HG02981 (cell line): ENCODE measurements at regions not wholly inside any gene's neighbourhood (a gene's known extent, or its start where the extent isn't known, plus 50 kb on each side); places are given as distances from the start of the nearest gene placed in this dataset.

Experiments
- ATAC-seq: cut with Tn5 transposase; IDR thresholded peaks from one replicate; pipeline ENCODE4 v1.9.1; 2021; ENCODE audit warnings: mild to moderate bottlenecking, moderate library complexity; ENCODE audit not compliant: unreplicated experiment

GRCh38 chr4:10336471-10336870 lies 120.8 kb downstream of the ZNF518B start:
- ATAC-seq: no peak

DNA sequence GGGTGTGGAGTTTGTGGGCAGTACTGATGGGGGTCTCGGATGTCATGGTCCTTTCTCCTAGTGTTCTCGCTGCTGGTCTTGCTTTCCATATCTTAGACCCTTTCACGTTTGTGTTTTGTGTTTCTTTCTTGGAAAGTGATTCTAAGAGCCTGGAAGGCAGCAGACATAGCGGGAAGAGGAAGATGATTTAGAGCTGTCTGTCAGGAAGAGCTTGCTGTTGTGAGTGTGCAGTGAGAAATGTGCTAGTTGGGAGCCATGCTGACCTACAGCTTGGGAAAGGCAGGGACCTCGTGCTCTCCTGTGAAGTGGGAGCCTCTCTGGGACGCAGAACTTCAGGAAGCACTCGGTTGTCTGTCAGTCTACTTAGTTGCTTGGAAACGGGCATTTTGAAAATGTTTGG lies 122.2 kb downstream of the ZNF518B start:
- no peak for ATAC-seq

DNA sequence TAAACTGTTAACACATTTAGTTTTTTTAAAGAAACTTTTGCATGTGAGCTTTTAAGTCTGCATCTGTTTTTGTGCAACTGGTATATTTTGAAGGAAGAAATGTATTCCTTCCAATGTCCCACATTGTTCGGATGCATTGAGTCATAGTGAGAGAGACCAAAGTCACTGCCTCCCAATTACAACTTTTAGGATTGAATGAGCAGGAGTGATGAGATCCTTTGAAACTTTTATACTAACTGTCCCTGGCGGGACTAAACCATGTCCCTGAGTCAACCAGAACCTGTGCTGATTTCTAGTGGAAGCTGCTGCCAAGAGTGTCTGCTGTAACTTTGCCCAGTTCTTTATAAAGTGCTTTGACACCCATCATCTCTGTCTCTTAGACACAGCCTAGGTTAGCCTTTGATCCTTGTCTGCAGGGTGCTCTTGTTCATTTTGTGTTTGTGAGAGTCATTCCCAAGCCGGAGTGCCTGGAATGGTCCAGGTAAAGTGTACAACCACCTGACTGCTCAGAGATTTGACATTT lies 122.7 kb downstream of the ZNF518B start:
- no peak for ATAC-seq

GRCh38 chr4:10333942-10334341 lies 123.3 kb downstream of the ZNF518B start:
- no peak for ATAC-seq

DNA sequence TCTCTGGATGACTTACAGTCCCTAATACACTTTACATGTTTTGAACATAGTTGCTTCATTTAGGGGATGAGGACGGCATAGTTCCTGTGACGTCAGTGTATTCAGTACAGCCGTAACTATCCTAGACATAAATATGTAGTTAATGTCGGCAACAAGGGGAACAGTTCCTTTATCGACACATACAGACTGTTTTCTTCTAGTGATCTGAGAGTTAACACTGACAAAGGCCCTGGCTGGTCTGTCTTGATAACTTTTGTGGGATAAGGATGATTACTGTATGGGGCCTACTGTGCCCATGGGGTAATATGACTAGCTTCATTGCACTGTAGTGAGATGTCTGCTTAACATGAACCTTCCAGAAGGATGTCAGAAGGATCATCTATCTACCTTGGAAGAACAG lies 131.2 kb downstream of the ZNF518B start:
- ATAC-seq: no peak

DNA sequence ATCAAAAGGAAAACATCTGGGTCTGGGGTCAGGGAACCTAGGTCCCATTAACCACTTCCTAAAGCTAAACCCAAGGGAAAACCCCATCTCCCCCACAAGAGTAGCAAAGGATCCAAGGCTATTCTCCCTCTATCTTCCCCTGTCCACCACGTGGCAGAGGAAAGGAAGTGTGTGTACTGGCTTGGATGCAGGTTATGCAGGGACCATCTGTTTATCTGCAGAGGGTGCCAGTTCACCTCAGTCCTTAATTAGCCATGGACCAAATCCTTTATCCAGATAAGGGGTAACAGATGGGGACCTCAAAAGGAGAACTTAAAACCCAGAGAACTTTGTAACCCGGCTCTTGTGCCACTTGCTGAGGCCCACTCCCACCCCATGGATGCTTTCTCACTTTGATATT lies 135.3 kb downstream of the ZNF518B start:
- ATAC-seq: no peak

DNA sequence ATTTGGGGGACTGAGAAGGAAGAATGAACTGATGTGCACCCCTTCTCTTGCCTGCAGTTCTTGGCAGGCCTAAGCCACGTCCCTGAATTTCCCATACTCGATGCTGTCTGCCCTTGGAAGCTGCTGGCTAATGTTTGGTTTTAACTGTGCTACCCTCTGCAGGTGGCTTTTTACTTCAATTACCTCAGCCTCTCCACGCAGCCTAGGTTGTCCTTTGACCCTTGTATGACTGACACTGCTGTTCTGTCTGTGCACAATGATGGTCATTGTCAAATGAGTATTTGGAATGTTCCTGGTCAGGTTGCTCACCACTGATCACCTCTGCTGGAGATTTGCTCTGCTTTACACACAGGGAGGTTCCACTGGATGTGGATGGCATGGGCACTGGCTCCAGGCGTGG lies 137.1 kb downstream of the ZNF518B start:
- no peak for ATAC-seq

- ATAC-seq: no peak
Measured at GRCh38 chr4:10317345-10317744, 139.9 kb downstream of the ZNF518B start.

DNA sequence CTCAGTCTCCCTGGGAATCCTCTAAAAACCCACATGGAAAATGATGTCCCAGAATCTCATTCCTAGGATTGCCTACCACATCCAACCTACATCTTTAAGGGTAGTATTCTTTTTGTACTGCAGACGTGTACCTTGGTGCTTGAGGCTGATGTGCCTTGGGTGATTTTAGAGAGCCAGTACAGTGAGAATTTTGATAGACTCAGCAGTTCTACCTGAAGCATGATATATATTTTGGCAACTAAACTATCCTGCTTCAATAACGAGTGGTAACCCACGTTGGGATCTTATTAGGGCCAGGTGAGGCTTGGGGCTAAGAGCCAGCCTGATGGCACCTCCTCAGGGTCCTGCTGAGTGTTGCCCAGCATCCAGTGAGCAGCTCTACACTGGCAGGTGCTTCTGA lies 140.4 kb downstream of the ZNF518B start:
- no peak for ATAC-seq

DNA sequence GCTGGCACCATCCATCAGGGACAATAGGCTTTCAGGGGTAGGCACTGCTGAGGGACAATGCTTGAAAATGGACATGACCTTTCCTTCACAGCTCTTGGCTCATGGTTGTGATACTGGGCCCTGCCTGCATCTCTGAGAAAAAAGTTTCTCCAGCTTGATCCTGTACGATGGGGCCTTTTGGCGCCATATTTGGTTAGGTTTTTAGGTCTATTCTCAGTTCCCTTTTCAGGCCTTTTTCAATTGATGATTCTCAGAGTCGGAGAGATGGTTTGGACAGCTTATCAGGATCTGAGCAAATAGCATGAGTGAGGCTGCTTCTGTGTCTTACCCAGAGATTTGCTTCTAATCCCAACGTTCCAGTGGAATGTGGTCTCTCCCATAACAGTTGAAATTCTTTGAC lies 141.6 kb downstream of the ZNF518B start:
- no peak for ATAC-seq

GRCh38 chr4:10312568-10312967 lies 144.7 kb downstream of the ZNF518B start:
- ATAC-seq: no peak

GRCh38 chr4:10311939-10312338 lies 145.3 kb downstream of the ZNF518B start:
- no peak for ATAC-seq

GRCh38 chr4:10305816-10306215 lies 151.4 kb downstream of the ZNF518B start:
- ATAC-seq: no peak

GRCh38 chr4:10303291-10303690 lies 153.9 kb downstream of the ZNF518B start:
- no peak for ATAC-seq

DNA sequence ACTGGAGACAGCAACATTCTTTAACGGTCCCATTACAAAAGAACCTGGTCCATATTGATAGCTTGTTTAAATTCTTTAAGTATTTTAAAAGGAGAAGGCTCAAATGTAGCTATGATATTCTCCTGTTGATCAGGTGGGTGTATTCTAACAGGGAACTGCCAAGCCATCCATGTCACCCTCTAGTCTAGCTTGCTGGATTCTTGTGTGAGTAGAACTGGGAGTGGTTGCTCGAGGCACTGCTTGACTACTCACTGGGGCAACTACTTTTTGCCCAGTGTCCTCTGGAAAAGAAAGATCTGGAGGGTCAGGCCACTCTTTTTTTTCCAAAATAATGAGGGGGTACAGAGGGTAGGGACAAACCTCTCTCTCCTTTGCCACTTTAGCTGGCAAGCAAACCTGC lies 155.1 kb downstream of the ZNF518B start:
- no peak for ATAC-seq

DNA sequence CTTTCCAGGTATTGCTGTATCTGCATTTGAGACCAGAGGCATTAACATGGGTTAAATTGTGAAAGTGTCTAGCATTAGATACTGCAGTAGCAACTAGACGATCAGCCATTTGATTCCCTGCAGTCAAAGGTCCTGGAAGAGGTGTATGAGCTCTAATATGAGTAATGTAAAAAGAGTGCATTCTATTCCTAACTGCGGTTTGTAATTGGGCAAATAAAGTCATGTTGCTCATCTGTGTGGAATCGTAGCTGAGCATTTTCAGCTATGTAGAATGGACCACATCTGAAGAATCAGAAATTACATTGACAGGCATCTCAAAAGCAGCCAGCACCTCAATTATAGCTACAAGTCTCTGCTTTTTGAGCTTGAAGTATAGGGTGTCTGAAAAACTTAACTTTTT lies 157.6 kb downstream of the ZNF518B start:
- ATAC-seq: no peak

GRCh38 chr4:10298681-10299080 lies 158.5 kb downstream of the ZNF518B start:
- no peak for ATAC-seq

DNA sequence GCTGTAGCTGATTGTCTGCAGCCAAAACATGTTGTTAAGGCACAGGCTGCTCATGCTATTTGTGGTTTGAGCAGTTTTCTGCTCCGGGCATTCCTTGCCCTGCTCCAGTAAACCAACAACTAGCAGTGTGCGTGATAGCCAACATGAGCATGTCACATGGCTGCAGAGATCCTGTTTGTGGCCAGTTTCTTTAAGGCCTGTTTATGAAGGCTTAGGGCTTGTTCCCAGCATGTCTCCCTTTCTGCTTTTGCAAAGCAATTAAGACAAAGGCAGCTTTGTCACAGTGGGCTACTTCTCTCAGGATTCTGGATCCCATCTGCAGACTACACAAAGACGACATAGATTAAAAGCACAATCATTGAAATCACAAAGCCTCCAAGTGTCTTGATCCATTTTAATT lies 160.5 kb downstream of the ZNF518B start:
- ATAC-seq: no peak

DNA sequence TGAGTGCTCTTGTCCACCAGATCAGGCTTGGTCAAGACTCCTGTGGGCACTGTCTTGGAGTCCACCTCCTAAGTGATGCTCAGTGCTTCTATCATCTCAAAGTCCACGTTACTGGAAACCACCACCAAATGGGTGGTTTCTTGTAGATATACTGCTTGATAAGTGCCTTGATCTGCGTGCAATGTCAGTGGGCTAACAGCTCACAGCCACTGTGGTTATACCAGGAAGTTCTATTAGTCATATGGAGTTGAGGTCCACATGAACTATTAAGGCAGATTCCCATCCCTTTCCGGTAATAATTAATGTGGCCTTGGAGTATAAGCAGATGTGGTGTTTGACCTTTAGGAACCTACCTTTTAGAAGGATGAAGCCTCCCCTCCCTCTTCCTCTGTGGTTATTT lies 161.9 kb downstream of the ZNF518B start:
- ATAC-seq: no peak

GRCh38 chr4:10289538-10289906 lies 167.7 kb downstream of the ZNF518B start:
- no peak for ATAC-seq

- ATAC-seq: no peak
Measured at GRCh38 chr4:10288830-10289537, 168.2 kb downstream of the ZNF518B start.

GRCh38 chr4:10285028-10285427 lies 168.4 kb upstream of the WDR1 start:
- no peak for ATAC-seq

- ATAC-seq: no peak
Measured at GRCh38 chr4:10283761-10284160, 167.2 kb upstream of the WDR1 start.
